GM19240 (cell line): ENCODE measurements at regions not wholly inside any gene's neighbourhood (a gene's known extent, or its start where the extent isn't known, plus 50 kb on each side); places are given as distances from the start of the nearest gene placed in this dataset.
"Not testable (repeated sequence)": the region's sequence is repeated elsewhere in the genome, so short reads cannot be mapped to it uniquely, and the experiment has no call there.

ENCODE experiments used
- DNase-seq: peaks from one replicate; pipeline ENCODE4 v3.0.0; 2011; ENCODE audit warnings: low spot score; ENCODE audit not compliant: insufficient read length

DNA sequence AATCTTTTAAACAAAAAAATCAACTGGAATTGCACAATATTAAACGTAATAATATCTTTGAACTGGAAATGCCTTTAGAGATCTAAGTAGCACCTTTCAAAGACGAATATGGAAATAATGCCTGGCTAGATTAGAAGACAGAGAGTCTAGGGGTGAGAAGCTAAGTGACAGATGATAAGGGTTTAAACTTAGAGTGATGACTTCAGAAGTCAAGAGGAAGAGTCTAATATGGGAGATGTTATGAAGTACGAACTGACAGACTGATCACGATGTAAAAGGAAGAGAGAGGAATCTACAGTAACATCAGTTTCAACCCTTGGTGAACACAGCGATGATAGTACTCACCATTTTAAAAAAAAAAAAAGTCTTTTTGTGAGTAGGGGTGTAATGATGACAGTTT is 57.9 kb downstream of the HINT1 start:
- no peak for DNase-seq

DNA sequence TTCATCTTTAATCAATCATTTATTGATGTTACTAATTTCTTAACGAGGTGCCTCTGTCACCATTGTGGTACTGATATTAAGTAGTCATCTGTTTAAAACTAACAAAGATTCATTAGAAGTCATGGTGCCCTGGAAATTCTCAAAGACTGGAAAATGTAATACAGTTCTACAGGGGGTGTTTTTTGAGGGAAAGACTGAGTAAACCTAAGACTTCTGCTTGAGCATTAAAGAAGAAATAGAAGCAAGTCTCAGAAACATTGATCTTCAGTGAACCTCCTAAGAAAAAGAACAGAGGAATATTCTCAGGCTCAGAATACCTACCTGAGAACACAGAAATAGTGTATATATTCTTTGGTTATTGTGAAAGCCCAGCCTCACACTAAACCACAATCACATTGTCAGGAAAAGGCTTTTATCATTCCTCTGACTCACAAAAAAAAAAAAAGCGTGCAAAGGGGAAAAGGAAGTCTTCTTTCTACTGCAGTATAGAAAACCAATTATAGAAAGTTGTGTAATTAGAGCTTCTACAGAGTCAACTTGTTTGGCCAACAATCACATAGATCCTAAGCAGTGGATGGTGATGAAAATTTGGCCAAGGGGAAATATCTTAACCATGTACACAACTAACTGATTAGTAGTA is 60.8 kb downstream of the HINT1 start:
- DNase-seq: no peak

DNA sequence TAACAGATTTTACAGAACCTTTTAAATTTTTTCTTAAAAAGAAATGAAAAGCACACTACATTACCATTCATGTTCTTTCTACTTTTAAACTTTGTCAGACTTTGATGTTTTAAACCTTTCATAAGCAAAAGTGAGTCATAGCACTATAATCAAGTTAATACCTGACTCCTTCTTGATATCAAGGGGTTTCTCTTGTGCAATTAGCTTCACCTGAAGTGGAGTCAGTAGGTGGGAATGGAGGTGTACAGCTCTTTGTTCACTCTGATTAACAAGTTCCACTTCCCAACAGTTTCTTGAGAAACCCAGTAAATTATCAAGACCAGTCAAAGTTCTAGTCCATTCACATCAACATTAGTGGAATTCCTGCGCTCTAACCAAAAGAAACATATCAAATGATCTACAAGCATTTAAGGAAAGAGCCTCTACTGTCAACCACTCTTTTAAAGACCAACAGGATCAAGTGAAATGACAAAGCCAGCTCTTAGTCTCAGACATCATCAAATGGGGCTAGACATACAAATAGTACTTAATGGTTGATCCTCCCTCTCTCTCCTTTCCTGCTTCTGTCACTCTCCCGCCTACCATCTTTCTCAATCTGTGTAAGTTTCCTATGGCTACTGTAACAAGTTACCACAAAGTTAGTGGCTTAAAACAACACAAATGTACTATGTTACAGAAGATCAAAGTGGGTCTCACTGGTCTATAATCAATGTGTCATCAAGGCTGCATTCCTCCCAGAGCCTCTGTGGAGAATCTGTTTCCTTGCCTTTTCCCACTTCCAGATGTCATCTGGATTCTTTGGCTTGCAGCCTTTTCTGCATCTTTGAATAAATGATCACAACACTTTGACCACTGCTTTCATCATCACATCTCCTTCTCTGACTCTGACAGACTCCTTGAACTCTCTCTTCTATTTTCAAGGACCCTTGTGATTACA is 68.0 kb downstream of the HINT1 start:
- no peak for DNase-seq

DNA sequence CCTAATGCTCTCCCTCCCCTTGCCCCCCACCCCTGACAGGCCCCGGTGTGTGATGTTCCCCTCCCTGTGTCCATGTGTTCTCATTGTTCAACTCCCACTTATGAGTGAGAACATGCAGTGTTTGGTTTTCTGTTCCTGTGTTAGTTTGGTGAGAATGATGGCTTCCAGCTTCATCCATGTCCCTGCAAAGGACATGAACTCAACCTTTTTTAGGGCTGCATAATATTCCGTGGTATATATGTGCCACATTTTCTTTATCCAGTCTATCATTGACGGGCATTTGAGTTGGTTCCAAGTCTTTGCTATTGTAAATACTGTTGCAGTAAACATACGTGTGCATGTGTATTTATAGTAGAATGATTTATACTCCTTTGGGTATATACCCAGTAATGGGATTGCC is 69.5 kb downstream of the HINT1 start:
- DNase-seq: not testable (repeated sequence)

- DNase-seq: no peak
Measured at GRCh38 chr5:131084436-131084835, 80.6 kb downstream of the HINT1 start.

DNA sequence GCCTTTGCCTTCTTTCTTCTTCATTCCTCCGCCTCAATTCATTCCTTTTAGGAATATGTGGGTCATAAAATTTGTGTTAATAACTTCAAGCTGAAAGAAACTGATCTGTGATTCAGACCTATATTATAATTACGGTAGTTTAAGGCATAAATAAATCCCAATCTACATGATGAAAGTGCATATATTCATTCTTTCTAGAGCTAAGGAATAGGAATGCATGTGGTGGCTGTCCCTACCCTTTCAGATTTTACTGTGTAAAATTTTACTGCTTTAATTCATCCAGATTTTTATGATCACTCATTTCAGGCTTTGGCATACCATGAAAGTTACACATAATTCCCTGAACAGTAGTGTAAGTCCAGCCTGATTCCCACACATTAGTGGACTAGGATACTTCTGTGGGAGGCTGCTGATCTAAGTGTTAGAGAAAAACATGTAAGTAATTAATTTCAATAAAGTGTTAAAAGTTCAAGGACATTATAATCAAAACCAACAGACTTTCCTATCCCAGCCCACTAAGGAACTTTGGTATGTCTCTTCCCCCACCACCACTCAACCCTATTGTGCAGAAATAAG is 83.1 kb downstream of the HINT1 start:
- no peak for DNase-seq

GRCh38 chr5:131081374-131081773 is 83.7 kb downstream of the HINT1 start:
- no peak for DNase-seq

DNA sequence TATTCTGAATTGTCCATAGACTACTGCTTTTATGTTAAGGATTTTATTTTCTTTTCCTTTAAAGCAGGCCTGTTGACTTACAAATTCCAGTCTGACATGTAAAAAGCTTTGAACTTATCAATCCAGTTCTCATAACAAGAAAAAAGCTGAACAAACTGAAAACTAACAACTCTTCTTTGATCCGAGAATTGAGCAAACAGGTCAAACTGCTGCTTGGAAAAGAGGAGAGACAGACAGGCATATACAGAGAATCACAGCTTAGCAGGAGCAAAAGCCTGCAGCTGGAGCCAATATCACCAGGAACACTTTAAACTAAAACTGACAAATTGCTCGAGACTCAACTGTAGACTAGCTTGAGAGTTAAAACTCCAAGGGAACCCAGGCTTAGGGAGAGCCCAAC is 85.8 kb downstream of the HINT1 start:
- no peak for DNase-seq

DNA sequence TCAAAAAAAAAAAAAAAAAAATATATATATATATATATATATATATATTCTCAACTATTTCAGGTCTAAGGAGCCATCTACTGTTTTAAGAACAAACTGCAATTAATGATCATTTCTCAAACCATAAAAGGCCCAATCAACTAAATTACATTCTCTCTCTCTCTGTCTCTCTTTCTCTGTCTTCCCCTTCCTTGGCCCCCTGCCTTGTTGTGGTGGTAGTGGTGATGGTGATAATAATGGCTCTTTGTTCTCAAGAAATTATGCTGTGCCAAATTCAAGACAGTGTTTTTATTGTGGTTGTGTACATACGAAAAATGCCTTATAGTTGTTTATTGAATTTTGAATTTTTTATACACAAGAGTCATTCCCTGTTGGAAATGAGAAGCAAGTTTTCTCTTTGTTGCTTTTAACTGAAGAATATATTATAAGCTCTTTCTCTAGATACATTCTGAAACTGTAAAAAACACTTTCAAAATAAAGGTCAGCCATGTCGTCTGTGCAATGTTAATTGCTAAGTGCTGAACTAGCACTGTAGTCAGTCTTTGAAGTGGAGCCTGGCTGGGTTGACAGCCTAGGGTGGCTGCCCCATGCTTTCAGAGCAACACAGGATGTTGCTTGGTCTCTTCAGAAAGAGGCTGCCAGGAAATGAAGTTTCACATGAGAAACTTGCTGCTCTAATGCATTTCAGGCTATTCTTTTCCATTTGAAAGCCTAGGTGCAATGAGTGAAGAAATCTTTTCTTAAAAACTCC is 96.0 kb downstream of the HINT1 start:
- DNase-seq: peak; percentile 27

DNA sequence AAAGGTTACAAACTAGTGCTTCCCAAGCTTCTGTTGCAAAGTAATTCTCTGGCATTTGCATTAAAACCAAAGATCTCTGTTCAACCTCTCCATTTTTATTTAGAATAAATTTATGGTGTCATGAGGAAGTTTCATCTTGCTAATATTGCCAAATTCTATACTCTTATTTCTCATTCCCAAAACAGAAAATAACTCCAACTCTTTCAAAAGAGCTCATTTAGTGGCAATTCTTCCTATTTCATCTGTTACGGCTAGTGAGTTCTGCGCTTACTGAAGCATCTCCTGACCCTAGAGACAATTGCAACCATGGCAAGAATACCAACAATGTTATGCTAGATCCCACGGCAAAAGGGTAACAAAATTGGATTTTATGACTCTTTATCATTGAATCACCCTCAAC is 97.0 kb downstream of the HINT1 start:
- no peak for DNase-seq

DNA sequence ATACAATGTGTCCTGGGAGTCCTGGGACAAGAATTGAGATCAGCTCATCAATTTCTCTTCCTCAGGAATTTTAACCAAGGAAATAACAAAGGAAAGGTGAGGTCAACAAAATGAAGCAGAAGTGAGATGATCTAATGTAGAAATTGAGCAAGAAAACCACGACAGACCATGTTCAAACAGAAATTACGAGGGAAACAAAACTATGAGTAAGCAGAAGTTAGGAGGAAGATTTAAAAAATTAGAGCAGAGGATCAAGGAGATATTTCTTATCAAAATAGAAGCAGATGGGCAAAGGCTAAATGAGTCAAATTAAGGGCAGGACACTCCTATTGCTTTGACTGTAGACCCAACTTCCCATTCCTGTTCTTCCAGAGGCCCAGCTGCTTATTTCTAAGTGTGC is 97.4 kb downstream of the HINT1 start:
- no peak for DNase-seq

GRCh38 chr5:131064669-131065371 is 100.2 kb downstream of the HINT1 start:
- no peak for DNase-seq

- DNase-seq: no peak
Measured at GRCh38 chr5:131042021-131042789, 122.9 kb downstream of the HINT1 start.

DNA sequence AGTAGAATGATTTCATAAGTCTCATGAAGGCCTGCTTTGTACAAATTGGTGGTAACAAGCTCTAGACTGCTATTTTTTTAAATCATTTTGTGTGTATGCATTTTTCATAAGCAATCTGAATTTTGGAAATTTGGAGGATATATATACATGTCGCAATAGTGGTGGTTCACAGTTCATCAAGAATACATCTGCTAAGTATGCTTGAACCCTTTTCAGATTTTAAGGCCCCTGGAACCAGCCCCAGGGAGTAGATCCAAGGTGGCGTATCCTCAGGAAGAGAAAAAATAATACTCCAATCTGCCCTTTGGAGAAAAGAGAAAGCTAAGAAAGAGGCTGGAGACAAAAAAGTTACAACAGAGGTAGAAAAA is 141.6 kb downstream of the HINT1 start:
- DNase-seq: no peak

- no peak for DNase-seq
Measured at GRCh38 chr5:131022811-131023497, 142.1 kb downstream of the HINT1 start.

GRCh38 chr5:131021646-131022045 is 143.4 kb downstream of the HINT1 start:
- DNase-seq: no peak

- DNase-seq: no peak
Measured at GRCh38 chr5:131019601-131020315, 145.3 kb downstream of the HINT1 start.

DNA sequence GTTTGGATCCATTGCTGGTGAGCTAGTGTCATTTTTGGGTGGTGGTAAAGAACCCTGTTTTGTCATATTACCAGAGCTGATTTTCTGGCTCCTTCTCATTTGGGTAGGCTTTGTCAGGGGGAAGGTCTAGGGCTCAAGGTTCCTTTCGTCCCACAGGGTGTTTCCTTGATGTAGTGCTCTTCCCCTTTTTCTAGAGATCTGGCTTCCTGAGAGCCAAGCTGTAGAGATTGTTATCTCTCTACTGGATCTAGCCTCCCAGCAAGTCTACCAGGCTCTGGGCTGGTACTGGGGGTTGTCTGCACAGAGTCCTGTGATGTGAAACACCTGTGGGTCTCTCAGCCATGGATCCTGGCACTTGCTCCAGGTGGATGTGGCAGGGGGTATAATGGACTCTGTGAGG is 145.9 kb downstream of the HINT1 start:
- DNase-seq: no peak

DNA sequence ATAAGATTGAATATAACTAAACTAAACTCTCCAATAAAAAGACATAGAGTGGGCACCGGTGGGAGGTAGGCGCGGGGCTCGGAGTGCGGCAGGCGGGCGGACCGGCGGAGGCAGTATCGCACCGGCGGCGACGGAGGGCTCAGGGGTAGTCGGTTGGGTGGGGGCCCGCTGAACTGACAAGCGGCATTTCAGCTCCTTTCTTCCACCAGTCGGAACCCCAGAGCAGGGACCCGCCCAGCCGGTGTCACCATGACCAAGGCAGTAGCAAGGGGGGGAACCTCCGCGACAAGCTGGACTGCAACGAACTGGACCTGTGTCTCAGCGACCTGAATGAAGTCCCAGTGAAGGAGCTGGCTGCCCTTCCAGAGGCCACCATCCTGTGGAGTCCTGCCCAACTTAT is 156.7 kb downstream of the HINT1 start:
- DNase-seq: no peak
